ENCODE measurements at regions not wholly inside any gene's neighbourhood (a gene's known extent, or its start where the extent isn't known, plus 50 kb on each side); places are given as distances from the start of the nearest gene placed in this dataset.

DNA sequence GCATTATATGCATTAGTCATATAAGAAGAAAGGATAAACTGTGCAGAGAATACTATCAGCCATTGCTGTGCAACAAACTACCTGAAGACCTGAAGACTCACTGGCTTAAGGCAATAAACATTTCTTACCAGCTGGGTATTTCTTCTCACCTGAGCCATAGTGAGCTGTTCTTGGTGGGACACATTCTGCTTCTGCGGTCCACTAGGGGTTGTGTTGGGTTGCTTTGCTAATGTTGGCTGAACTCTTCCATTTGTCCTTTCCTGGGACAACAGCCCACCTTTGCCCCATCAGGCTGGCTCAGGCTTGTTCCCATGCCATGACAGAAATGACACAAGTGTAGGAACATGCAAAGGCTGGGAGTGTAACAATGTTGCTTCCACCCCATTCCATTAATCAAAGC lies 388.6 kb downstream of the PCDH7 start:
- TF ChIP-seq POLR2AphosphoS5 (IDR thresholded peaks at IDR 0.05; ENCODE audit: low read depth, low read length) = no peak
- TF ChIP-seq POLR2A (IDR thresholded peaks at IDR 0.05; ENCODE audit: low read depth, low read length) = no peak
- no peak for TF ChIP-seq TAF1 (IDR thresholded peaks at IDR 0.05; ENCODE audit: borderline replicate concordance, low read depth, low read length)
